ENCODE measurements at regions not wholly inside any gene's neighbourhood (a gene's known extent, or its start where the extent isn't known, plus 50 kb on each side); places are given as distances from the start of the nearest gene placed in this dataset.
"Not testable (repeated sequence)": the region's sequence is repeated elsewhere in the genome, so short reads cannot be mapped to it uniquely, and the experiment has no call there.

DNA sequence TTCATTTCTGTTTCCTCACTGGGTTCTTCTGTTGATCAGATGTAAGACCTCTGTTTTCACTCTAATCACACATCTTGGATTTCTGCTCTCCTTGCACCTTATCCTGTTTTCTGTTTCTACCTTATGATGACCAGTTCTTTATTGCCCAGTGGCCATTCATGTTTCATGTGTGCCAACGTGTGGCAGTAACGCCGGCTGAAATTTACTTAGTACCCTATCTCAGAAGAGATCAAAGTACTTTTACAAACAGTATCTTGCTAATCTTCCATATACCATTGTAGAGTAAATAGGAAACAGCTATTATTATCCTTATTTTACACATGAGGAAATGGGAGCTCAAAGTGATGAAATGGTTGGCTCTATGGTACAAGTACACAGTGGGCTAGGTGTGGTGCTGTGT, 74.0 kb downstream of the GATA3 start:
- no peak for DNase-seq

- DNase-seq = no peak
Measured at GRCh38 chr10:8129438-8129837, 75.0 kb downstream of the GATA3 start.

- no peak for DNase-seq
Measured at GRCh38 chr10:8130973-8131911, 76.8 kb downstream of the GATA3 start.

DNA sequence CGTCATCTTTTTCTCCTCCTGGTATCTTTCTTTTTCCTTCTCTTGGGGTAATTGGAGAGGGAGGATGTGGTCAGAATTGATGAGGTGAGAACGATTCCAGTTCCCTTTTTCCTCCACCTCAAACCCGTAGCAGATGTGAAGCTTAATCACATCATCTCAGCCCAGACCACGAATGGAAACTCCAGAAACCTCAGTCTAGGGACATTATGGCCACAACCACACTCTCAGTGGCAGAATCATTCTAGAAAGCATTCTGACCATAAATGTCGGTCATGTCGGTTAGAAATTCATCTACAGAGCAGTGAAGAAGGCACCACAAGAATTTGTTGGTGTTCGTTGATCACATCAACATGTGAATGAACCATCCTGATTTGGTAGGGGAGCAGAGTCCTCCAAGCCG, 78.7 kb downstream of the GATA3 start:
- no peak for DNase-seq

DNA sequence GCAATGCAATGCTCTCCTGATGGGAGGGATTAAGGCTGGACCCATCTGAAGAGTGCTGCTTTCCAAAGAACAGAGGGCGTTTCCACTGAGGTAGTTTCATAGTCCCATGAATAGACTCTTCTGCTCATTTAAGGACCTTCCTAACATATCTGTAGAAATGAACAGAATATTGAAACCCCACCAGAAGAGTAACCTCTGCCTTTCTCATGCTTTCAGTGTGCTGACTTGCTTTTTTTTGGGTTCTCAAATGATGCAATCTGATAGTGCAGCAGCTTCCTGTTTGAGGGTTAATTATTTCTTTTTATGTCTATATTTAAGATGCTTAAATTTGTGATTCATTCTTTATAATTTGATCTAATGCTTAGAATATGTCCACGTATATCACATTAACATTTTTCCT, 82.2 kb downstream of the GATA3 start:
- DNase-seq = no peak

- DNase-seq = no peak
Measured at GRCh38 chr10:8137272-8137681, 82.8 kb downstream of the GATA3 start.

- DNase-seq = no peak
Measured at GRCh38 chr10:8137726-8138125, 83.2 kb downstream of the GATA3 start.

DNA sequence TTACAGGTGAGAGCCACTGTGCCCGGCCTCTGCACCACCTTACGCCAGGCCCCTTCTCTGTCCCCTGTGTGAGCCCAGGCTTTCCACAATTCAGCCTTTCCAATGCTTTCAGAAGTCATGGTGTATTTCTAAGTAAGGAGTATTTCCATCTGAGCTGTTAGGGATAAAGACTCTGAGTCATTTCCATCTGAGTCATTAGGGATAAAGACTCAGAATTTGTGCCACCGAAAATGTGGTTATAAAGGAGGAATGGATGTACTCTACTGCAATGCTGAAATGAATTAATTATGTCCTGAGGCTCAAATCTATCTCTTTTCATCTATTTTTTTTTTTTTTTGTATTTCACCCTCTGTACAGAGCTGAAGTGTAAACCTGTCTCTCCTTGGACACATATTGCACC, 84.0 kb downstream of the GATA3 start:
- DNase-seq = no peak

- no peak for DNase-seq
Measured at GRCh38 chr10:8144496-8144895, 90.0 kb downstream of the GATA3 start.

GRCh38 chr10:8146650-8147049, 92.2 kb downstream of the GATA3 start:
- no peak for DNase-seq

- DNase-seq = no peak
Measured at GRCh38 chr10:8149991-8150390, 95.5 kb downstream of the GATA3 start.

DNA sequence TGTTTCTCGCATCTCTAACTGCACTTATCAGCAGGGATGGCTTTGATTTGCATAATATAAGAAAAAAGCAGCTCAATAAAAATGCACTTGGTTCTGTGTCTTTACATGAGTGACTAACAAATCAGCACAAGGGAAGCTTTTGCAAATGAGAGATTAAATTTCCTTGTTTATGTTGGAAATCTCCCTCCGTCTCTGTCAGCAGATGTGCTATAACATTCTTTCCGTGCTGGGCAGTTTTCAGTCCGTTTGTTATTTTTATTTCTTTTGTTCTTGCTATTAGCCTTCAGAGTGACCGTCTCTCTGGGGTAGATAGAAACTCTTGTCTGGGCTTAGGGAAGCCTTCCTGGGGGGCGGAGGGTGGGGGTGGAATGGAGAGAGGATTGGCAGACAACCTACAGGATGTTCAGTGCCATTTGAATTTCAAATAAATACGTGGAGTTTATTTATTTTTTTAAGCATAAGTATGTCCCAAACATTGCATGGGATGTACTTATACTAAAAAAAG, 96.0 kb downstream of the GATA3 start:
- no peak for DNase-seq

DNA sequence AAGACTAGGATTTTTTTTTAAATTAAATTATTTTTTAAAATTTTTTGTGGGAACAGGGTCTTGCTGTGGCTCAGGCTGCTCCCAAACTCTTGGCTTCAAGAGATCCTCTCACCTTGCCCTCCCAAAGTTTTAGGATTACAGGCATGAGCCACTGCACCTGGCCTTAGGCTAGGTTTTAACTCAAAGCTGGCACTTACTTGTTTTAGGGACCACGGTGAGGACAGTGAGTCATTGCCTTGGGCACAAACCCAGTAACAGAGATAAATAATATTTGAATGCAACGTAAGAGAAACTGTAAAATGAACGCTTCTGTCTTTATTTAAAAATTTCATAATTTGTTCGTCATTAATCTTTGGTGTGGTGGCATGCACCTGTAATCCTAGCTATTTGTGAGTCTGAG, 96.6 kb downstream of the GATA3 start:
- DNase-seq = no peak

- no peak for DNase-seq
Measured at GRCh38 chr10:8156918-8157317, 102.4 kb downstream of the GATA3 start.

GRCh38 chr10:8158193-8159071, 103.9 kb downstream of the GATA3 start:
- DNase-seq = no peak

- no peak for DNase-seq
Measured at GRCh38 chr10:8159341-8160165, 105.1 kb downstream of the GATA3 start.

- DNase-seq = no peak
Measured at GRCh38 chr10:8163824-8164223, 109.3 kb downstream of the GATA3 start.

DNA sequence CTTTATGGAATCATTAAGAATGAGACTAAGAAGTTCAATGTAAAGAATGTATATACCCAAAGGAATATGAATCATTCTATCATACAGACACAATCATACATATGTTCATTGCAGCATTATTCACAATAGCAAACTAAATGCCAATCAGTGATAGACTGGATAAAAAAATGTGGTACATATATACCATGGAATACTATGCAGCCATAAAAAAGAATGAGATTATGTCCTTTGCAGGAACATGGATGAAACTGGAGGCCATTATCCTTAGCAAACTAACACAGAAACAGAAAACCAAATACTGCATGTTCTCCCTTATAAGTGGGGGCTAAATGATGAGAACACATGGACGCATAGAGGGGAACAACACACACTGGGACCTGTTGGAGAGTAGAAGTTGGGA, 110.2 kb downstream of the GATA3 start:
- not testable (repeated sequence) for DNase-seq

DNA sequence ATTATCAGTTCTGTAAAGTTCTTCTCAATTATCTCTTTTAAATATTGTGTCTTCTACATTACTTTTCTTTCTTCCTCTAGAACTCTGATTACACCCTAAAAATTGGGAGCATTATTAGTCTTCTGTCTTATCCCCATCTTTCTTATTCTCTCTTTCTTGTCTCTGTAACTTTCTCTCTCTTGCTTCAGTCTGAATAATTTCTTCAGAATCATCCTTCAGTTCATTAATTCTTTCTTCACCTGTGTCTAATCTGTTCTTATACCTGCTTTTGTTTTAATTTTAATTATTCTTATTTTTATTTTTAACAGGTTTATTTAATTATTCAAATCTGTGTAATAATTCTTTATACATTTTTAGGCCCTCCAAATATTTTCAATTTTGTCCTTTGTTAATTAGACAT, 114.3 kb downstream of the GATA3 start:
- DNase-seq = no peak

DNA sequence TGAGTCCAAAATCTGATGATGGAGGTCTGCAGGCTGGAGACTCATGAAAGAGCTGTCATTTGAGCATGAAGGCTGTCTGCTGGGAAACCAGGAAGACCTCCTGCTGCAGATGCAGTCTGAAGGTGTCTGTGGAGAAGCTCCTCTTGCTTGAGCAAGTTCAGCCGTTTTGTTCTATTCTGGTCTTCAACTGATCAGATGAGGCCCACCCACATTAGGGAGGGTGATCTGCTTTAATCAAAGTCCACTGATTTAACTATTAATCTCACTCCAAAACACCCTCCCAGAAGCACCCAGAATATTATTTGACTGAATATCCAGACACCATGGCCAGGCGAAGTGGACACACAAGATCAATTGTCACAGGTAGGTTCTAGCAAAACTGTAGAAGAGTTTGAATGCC, 116.5 kb downstream of the GATA3 start:
- DNase-seq = no peak

DNA sequence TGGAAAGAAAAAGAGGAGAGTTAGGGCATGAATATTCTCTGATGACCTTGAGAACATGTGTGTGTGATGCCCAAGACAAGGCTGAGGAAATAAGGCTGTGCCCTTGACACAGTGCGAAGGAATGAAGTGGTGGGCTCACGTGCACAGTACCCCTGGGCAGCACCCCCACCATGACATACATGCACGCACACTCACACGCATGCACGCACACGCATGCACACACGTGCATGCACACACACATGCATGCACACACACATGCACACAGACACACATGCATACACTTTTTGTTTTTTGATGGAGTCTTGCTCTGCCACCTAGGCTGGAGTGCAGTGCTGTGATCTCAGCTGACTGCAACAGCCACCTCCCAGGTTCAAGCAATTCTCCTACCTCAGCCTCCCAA, 118.1 kb downstream of the GATA3 start:
- DNase-seq = no peak

GRCh38 chr10:8173243-8173865, 118.9 kb downstream of the GATA3 start:
- DNase-seq = no peak

Data from SIG-M5 (cell line).